ENCODE measurements at regions not wholly inside any gene's neighbourhood (a gene's known extent, or its start where the extent isn't known, plus 50 kb on each side); places are given as distances from the start of the nearest gene placed in this dataset.
A peak's percentile ranks its signal among the peaks of the same experiment; 100 is the strongest.

DNA sequence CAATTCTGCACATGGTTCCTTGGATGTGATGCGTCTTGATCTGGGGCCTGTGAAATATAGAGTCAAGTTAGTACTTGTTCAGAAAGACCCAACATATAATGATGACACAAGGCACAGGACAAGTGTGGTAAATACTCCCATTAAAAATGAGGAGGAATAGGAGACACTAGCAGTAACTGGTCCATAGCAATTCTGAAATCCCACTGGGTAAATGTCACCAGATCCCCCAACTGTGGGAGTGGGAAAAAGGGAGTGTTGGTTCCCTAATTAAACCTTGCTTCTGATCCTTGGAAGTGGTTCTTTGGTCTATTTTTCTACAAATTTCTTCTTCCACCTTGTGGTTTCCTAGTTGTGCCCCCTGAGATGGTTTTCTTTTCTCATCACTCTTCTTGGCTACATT lies 62.5 kb upstream of the NRP1 start:
- no peak for DNase-seq

DNA sequence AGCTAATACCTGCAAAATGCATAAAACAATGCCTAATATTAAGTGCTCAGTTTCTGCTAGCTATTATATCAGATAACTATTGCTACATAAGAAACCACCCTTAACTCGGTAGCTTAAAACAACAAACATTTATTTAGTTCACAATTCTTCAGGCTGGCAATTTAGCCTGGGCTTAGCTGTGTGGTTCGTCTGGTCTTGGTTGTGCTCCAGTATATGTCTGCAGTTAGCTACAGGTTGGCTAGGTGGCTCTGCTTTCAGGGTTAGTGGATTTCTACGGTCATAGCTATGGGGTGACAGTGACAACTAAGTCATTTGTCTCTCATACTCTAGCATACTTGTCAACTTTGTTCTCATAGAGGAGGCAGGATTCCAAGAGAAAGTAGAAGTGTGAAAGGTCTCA lies 61.8 kb upstream of the NRP1 start:
- no peak for DNase-seq

DNA sequence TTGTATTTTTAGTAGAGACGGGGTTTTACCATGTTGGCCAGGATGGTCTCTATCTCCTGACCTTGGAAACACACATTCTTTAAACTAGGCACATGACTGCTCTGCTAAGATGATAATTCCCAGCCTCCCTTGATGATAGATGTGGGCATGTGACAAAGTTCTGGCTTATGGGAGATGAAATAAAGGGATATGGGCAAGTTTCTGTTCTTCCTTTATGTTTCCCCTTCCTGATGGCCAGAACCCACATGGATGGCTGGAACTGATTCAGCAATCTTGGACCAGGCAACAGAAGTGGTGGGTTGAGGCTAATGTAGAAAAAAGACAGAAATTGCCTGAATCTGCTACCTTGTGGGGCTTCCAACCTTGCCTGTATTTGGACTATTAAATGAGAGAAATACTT lies 60.7 kb upstream of the NRP1 start:
- DNase-seq = peak; percentile 21

DNA sequence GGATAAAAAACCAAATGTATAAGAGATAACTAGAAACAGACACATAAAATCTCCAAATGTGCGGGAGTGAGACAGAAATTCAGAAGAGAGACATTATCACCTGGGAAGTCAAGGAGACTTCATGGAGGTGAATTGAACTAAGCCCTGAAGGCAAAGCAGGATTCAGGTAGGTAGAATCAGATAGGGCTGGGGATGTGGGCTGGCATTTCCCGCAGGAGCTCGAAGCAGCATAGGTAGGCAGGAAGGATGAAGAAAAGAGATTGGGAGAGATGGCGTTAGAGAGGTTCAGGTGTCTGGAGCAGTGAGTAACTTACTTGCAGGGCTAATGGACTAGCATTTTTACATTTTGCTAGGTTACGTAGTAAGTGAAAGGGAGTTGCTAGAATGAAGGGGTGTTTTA lies 58.2 kb upstream of the NRP1 start:
- DNase-seq = no peak

DNA sequence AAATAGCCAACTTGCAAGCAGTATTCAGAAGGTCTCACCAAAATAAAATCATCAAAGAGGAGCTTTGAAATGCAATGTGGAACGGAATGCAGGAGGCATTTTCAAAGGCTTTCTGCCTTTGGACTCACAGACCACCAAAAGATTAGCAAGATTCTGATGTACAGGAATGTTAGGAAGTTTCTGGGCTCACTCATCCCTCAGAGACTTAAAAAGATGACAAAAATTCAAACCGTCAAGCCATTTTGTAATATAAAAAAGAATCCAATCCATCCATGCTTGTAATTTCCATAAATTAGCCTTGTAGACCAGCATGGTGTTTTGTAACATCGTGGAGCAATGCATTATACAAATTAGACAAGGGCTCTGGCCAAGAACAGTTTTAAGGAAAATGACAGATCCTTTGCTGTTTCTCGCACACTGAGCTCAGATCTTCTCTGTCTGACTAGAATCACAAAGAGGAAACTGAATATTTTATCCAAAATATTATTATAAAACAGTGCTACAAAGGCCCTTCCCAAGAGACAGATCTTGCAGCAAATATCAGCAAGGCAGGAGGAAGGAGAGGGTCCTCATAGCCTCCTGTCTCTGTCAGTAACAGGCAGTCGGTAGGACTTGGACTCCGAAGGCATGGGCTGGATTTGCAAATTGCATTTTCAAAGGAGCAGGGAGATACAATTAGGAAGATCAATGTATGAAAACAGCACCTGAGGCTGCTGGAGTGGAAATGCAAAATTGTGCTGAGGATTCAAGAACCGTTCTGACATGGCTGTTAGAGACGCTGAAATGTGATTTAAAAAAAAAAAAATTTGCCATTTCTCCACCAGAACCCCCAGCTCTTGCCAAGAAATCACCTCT lies 57.4 kb upstream of the NRP1 start:
- DNase-seq = no peak

DNA sequence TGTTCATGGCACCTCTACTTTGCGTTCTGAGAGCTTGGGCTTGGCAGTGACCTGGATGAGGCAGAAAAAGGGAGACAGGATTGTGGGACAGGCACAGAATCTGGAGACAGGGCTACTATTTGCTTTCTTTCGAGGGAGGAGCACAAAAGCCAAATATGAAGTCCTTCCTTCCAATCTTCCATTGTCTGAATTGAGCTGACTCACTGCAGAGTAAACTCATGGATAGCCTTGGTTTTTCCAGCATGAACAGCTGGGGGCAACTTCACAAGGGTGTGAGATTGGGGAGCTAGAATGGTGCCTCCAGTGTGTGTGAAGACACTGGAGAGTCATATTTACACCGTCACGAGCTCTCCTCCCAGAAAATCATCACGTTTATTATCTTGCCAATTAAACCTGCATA lies 55.6 kb upstream of the NRP1 start:
- DNase-seq = no peak

DNA sequence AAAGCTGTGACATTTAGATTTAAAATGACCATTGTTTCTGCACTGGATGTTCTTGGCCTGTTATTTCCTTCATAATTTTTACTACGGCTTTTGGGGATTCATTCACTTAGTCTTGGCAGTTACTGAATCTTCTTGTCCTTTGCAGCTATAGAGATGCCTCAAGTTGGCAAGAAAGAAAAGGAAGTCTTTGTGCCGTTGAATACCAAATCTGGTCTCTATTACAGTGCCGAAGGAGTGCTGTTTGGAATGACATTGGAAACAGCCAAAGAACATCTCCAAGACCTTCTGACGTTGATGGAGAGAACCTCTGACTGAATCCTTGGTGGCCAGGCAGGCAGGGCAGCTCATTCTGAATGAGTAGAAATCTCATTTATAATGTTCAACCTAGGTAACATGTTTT lies 54.3 kb upstream of the NRP1 start:
- no peak for DNase-seq

DNA sequence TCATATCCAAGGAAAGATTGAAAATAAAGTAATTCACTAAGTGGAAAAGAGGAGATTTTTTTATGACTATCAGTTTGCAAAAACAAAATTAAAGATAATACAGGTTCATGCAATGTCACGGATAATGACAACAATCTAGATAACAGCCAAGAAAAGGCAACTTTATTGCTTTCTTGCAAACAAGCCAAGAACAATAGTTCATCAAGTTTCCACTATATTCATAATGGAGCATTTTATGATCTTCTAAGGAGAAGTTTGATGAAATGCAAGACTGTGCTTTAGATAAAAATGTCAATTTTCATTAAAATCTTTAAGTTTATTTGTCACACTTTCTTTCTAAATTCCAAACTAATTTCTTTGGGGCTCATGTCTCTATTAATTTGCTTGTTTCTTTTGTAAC lies 53.9 kb upstream of the NRP1 start:
- no peak for DNase-seq

DNA sequence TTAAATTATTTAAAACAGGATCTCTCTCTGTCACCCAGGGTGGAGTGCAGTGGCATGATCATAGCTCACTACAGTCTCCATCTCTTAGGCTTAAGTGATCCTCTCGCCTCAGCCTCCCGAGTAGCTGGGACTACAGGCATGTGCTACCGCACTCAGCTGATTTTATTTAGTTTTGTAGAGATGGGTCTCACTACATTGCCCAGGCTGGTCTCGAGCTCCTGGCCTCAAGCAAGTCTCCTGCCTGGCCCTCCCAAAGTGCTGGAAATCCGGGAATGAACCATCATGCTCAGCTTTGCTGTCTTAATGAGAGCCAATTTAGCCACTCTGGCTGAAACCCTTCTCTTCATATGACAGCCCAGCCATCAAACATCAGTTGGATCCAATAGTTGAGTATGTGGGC lies 53.3 kb upstream of the NRP1 start:
- no peak for DNase-seq

DNA sequence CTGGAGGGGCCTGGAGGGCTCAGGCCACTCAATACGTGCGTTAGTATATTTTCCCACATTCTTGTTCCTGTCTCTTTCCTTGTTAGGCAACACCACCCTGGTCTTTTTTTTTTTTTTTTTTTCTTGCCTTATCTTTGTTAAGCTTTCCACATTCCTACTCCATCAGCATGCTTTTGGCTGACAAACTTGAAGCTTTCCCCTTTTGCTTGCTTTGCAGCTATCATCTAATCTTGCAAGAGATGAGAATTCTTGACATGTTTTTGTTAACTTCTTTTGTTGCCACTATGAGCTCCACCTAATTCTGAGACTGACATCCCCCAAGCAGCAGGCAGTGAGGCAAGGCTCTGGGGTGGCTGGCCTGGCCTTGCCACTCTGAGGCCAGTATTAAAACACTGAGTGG lies 52.5 kb upstream of the NRP1 start:
- DNase-seq = no peak

DNA sequence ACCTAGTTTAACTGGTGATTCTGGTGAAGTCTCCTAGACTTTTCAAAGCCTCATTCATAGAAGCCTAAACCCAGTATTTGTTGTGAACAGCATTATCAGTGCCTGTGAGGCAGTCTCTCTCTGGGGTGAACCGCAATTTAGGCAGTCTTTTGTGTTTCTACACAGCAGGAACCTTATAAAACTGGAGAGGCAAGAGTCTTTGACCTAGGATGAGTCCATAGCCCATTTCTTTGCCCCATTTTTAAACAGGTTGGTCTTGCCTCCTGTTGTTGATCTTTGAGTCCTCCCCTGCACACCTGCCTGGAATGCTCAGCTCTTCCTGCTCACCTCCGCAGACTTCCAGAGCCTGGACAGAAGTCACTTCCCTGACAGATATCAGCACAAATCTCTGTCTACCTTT lies 51.2 kb upstream of the NRP1 start:
- no peak for DNase-seq

DNA sequence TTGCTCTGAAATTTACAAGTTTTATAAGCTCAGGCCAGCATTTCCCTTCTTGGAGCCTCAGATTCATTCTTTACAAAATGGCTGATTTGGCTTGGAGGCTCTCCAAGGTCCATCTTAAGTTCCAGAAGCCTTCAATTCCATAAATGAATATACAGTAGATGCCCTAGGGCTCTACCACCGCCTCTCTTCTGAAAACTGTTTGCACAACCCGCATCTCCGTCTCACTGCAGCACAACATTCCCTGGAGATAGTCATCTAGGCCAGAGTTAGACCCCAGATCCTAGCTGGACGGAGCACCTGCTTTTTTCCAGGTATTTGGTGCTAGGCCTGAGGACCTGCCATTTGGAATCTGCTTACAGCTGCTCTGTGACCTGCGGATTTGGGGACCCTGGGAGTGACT lies 50.5 kb upstream of the NRP1 start:
- DNase-seq = no peak
